Mucosa of descending colon (tissue), 3 donors: ENCODE measurements at regions not wholly inside any gene's neighbourhood (a gene's known extent, or its start where the extent isn't known, plus 50 kb on each side); places are given as distances from the start of the nearest gene placed in this dataset.
"Not testable (repeated sequence)": the region's sequence is repeated elsewhere in the genome, so short reads cannot be mapped to it uniquely, and the experiment has no call there.

Source experiments
- ATAC-seq: fragments of 200-7000 bp; cut with Tn5 transposase; one replicate; pipeline ENCODE4 v1.9.1; 2020; ENCODE audit warnings: mild to moderate bottlenecking, moderate library complexity
- DNase-seq, 3 donors: peaks; one replicate each; pipeline ENCODE4 v3.0.0-alpha.2; 2020
- H3K36me3 ChIP-seq: fragments of 200-600 bp; one replicate; pipeline ENCODE4 v1.8.0; 2021; ENCODE audit warnings: low read depth, mild to moderate bottlenecking
- H3K4me1 ChIP-seq: fragments of 200-600 bp; one replicate; pipeline ENCODE4 v1.8.0; 2021; ENCODE audit warnings: low read depth, mild to moderate bottlenecking
- H3K4me3 ChIP-seq: fragments of 200-600 bp; one replicate; pipeline ENCODE4 v1.8.0; 2021; ENCODE audit warnings: mild to moderate bottlenecking
- H3K9me3 ChIP-seq: fragments of 200-600 bp; one replicate; pipeline ENCODE4 v1.8.0; 2021; ENCODE audit warnings: mild to moderate bottlenecking
- intact Hi-C, 2 donors: fragments of 100-400 bp; cut with DNase I in 1 of 2; cut with micrococcal nuclease in 1 of 2; formaldehyde crosslinking; loops; one replicate each; pipeline versions ENCODE4 v1.11.0 to v1.11.1; 2022; cut with DNase I, micrococcal nuclease
- TF ChIP-seq, protein P1 (sequence below): fragments of 200-600 bp; IDR thresholded peaks from one replicate; pipeline ENCODE4 v1.8.0; 2022; ENCODE audit warnings: antibody characterized with exemption, mild to moderate bottlenecking
- donor health status: DM: no; HTN: no; CAD: no; lungs with moderate emphysema.
- donor health status: DM: no; HTN: no; CAD: no.
- donor health status: DM: no; HTN: yes; CAD: no.

DNA sequence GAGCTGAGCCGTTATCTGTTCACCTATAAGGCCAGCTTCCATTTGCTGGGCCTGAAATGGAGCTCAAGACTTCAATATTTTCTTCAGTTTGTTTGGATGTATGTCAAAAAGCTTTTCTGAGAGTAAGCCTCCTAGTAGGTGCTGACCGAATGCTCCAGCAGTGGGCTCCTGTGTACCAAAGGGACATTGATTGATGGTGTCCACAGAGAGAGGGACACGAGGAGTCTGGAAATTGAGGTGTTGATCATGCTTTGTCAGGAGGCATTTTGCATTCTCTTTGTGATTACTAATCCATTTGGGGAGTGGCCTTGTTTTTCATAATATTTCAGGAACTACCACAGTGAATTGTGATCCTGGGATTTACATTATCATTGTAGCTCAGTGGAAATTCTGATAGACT, 107.7 kb upstream of the SLC38A2 start:
- Histone ChIP-seq H3K4me3 (no peak overlapping the region), H3K36me3 (no peaks in the 10 kb centered on the region), H3K9me3 (no peaks in the 10 kb centered on the region), H3K4me1 (no peaks in the 10 kb centered on the region)
- intact Hi-C loops, result no loop called here
- TF ChIP-seq, protein P1, sequence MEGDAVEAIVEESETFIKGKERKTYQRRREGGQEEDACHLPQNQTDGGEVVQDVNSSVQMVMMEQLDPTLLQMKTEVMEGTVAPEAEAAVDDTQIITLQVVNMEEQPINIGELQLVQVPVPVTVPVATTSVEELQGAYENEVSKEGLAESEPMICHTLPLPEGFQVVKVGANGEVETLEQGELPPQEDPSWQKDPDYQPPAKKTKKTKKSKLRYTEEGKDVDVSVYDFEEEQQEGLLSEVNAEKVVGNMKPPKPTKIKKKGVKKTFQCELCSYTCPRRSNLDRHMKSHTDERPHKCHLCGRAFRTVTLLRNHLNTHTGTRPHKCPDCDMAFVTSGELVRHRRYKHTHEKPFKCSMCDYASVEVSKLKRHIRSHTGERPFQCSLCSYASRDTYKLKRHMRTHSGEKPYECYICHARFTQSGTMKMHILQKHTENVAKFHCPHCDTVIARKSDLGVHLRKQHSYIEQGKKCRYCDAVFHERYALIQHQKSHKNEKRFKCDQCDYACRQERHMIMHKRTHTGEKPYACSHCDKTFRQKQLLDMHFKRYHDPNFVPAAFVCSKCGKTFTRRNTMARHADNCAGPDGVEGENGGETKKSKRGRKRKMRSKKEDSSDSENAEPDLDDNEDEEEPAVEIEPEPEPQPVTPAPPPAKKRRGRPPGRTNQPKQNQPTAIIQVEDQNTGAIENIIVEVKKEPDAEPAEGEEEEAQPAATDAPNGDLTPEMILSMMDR, result no peak
- DNase-seq (no peak), ATAC-seq (no peak)

DNA sequence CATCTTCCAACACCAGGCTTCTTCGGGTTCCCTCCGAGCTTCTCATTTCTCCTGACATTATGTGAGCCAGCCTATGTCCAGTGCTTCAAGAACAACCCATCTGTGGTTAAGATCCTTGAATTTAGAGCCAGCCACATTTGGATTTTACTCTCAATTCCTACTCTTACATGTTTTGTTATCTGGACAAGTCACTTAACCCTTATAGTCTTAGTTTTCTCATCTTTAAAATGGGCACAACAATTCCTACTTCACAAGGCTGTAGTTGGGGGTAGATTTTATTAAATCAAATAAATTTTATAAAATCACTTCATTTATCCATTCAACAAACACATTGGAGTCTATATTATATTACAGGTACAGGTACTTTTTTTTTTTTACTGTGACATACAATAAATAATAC, 105.5 kb upstream of the SLC38A2 start:
- no peaks in the 10 kb centered on the region for H3K36me3 ChIP-seq
- no peaks in the 10 kb centered on the region for H3K9me3 ChIP-seq
- peaks cover 9% of the 10 kb centered on the region for H3K4me1 ChIP-seq
- no peak overlapping the region for H3K4me3 ChIP-seq
- ATAC-seq (no peak), DNase-seq (no peak)
- intact Hi-C loops, result loop anchor here in 1 of 2 donors (10.0 kb wide), 1 partner anchor 177 kb away; no protein-coding TSS in a partner anchor
- TF ChIP-seq, protein P1, result no peak

DNA sequence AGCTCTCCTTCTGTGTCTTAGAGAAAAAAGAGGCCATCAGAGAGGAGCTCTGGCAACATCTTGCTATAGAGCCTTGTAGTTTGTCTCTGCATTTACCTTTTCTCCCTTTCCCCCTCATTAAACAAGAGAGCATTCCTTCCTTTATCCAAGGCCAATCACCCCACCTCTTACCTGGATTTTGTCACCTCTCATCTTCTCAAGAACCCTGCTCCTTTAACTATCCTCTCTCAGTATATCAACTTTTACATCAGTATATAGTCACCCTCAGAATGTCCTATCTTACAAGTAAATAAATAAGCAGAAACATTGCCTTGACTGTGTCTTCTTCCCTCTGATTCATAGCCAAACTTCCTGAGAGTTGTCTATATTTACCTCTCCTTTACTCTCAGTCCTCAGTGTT, 105.0 kb upstream of the SLC38A2 start:
- Histone ChIP-seq H3K36me3 (no peaks in the 10 kb centered on the region), H3K4me3 (no peak overlapping the region), H3K4me1 (peaks cover 13% of the 10 kb centered on the region), H3K9me3 (no peaks in the 10 kb centered on the region)
- intact Hi-C loops, result loop anchor here in 1 of 2 donors (10.0 kb wide), 1 partner anchor 177 kb away; no protein-coding TSS in a partner anchor
- ATAC-seq (no peak), DNase-seq (no peak)
- TF ChIP-seq, protein P1, result no peak

DNA sequence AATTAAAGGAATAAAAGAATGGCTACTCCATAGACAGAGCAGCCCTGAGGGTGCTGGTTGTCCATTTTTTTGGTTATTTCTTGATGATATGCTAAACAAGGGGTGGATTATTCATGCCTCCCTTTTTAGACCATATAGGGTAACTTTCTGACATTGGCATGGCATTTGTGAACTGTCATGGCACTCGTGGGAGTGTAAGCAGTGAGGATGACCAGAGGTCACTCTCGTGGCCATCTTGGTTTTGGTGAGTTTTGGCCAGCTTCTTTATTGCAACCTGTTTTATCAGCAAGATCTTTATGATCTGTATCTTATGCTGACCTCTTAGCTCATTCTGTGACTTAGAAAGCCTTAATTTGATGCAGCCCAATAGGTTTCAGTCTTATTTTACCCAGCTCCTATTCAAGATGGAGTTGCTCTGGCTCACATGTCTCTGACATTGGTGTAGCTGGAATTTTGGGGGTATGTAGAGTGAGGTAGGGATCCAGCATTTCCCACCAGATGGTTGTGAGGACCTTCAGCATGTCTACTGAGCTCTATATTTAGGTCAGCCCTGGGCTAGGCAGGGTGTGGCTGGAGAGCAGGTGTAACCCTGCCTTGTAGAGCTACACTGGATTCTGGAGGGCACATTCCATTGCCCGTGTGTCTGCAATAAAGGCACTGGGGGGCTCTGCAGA, 103.5 kb upstream of the SLC38A2 start:
- Histone ChIP-seq H3K36me3 (no peaks in the 10 kb centered on the region), H3K9me3 (no peaks in the 10 kb centered on the region), H3K4me3 (no peak overlapping the region), H3K4me1 (peaks cover 13% of the 10 kb centered on the region)
- TF ChIP-seq, protein P1, result no peak
- intact Hi-C loops, result loop anchor here in 1 of 2 donors (10.0 kb wide), 1 partner anchor 179 kb away; no protein-coding TSS in a partner anchor
- ATAC-seq, result no peak
- no peak for DNase-seq

DNA sequence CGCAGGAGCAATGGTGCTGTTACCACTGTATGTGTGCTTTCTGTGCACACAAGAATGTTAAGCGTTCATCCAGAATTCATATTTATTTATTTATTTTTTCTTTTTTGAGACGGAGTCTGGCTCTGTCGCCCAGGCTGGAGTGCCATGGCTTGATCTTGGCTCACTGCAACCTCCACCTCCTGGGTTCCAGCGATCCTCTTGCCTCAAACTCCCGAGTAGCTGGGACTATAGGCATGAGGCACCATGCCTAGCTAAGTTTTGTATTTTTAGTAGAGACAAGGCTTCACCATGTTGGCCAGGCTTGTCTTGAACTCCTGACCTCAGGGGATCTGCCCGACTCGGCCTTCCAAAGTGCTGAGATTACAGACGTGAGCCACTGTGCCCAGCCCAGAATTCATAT, 101.8 kb upstream of the SLC38A2 start:
- peaks cover 13% of the 10 kb centered on the region for H3K4me1 ChIP-seq
- not testable (repeated sequence) for DNase-seq, ATAC-seq, H3K9me3 ChIP-seq, H3K36me3 ChIP-seq, H3K4me3 ChIP-seq
- intact Hi-C loops, result loop anchor here in 1 of 2 donors (10.0 kb wide), 1 partner anchor 180 kb away; no protein-coding TSS in a partner anchor

DNA sequence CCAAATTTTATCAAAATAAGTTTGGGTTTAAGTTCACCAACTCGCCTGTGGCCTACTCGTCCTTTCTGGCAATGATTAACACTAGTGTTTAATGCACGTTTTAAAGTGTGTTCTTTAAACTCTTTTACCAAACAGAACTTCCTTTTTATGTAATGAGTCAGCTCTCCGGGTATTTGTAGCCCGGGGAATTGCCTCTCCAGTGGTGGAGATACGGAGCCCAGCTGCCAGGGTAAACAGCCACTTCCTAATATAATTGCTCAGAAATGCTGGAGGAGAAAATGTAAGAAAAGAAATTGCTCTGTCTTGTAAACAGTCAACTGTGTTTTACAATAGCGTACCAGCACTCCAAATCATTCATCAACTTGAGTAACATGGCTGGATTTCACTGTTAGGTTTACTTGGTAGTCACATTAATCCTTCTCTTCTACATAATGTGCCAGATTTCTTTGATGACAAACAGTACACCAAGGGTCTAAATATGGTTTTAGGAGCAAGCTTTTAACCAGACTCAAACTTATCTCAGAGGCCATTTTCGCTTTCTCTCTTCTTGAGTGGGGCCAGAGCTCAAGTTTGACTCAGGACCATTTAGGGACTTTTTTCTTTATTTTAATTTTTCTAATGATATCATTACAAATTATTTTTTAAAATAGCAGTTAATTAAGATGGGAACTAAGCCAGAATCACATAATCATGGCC, 101.2 kb upstream of the SLC38A2 start:
- intact Hi-C loops, result loop anchor here in 1 of 2 donors (10.0 kb wide), 1 partner anchor 181 kb away; no protein-coding TSS in a partner anchor
- TF ChIP-seq, protein P1, result no peak
- Histone ChIP-seq H3K4me1 (peaks cover 13% of the 10 kb centered on the region), H3K36me3 (no peaks in the 10 kb centered on the region), H3K4me3 (no peak overlapping the region), H3K9me3 (no peaks in the 10 kb centered on the region)
- DNase-seq (peak; percentile 58 to 74 (median 66)), ATAC-seq (peak; percentile 97)
